ENCODE measurements at regions not wholly inside any gene's neighbourhood (a gene's known extent, or its start where the extent isn't known, plus 50 kb on each side); places are given as distances from the start of the nearest gene placed in this dataset.

DNA sequence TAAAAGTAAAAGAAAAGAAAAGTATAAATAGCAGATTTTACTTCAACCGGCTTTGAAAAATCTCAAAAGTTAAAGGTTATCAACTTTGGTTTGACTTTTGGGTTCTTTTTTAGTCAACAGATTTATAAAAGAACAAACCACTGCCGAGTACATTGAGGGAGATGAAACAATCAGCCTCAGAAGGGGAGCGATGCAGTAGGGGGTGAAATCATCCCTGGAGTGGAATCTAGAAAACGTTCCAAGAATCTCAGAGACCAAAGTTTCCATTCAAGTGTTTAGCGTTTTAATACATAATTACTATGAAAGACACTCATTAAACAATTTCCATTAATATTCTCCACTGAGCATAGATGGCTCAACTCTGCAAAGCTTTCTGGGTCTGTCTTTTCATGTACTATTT lies 745.5 kb downstream of the NR2F2 start:
- TF ChIP-seq, protein P1, sequence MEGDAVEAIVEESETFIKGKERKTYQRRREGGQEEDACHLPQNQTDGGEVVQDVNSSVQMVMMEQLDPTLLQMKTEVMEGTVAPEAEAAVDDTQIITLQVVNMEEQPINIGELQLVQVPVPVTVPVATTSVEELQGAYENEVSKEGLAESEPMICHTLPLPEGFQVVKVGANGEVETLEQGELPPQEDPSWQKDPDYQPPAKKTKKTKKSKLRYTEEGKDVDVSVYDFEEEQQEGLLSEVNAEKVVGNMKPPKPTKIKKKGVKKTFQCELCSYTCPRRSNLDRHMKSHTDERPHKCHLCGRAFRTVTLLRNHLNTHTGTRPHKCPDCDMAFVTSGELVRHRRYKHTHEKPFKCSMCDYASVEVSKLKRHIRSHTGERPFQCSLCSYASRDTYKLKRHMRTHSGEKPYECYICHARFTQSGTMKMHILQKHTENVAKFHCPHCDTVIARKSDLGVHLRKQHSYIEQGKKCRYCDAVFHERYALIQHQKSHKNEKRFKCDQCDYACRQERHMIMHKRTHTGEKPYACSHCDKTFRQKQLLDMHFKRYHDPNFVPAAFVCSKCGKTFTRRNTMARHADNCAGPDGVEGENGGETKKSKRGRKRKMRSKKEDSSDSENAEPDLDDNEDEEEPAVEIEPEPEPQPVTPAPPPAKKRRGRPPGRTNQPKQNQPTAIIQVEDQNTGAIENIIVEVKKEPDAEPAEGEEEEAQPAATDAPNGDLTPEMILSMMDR (IDR thresholded peaks at IDR 0.05 in 2 of 3, conservative IDR thresholded peaks at IDR 0.05 in 1 of 3; ENCODE audit: insufficient read depth in 2 of 3, low read depth in 1 of 3, low read length in 3 of 3), result no peak
- TF ChIP-seq PHF21A (IDR thresholded peaks at IDR 0.05; ENCODE audit: borderline replicate concordance, low read depth), result no peak
- no peak for TF ChIP-seq THRB (CRISPR knock-in tag; conservative IDR thresholded peaks at IDR 0.05)
- no peak for TF ChIP-seq FOXM1 (IDR thresholded peaks at IDR 0.05; ENCODE audit: low read depth)
- no peak for TF ChIP-seq FOXM1 (CRISPR knock-in tag; IDR thresholded peaks at IDR 0.05; ENCODE audit: low read depth)

All from K562 (cell line).